CMK (cell line): ENCODE measurements at regions not wholly inside any gene's neighbourhood (a gene's known extent, or its start where the extent isn't known, plus 50 kb on each side); places are given as distances from the start of the nearest gene placed in this dataset.
"Not testable (repeated sequence)": the region's sequence is repeated elsewhere in the genome, so short reads cannot be mapped to it uniquely, and the experiment has no call there.

ENCODE experiments used
- DNase-seq: peaks from one replicate; pipeline ENCODE4 v3.0.0-alpha.2; 2010; ENCODE audit warnings: low read depth

- no peak for DNase-seq
Measured at GRCh38 chr13:69264362-69265334, 843.0 kb upstream of the ATXN8OS start.

GRCh38 chr13:69243366-69243765 is 864.3 kb upstream of the ATXN8OS start:
- DNase-seq, result no peak

- no peak for DNase-seq
Measured at GRCh38 chr13:69234171-69234570, 873.5 kb upstream of the ATXN8OS start.

GRCh38 chr13:69226427-69226826 is 881.2 kb upstream of the ATXN8OS start:
- DNase-seq, result no peak

- DNase-seq, result not testable (repeated sequence)
Measured at GRCh38 chr13:69221633-69222498, 885.8 kb upstream of the ATXN8OS start.

GRCh38 chr13:69213396-69213795 is 894.2 kb upstream of the ATXN8OS start:
- no peak for DNase-seq

- no peak for DNase-seq
Measured at GRCh38 chr13:69204620-69205019, 903.0 kb upstream of the ATXN8OS start.

- no peak for DNase-seq
Measured at GRCh38 chr13:69202996-69203395, 904.6 kb upstream of the ATXN8OS start.

- DNase-seq, result no peak
Measured at GRCh38 chr13:69199664-69200063, 908.0 kb upstream of the ATXN8OS start.

GRCh38 chr13:69198706-69199105 is 908.9 kb upstream of the ATXN8OS start:
- no peak for DNase-seq

GRCh38 chr13:69194130-69194529 is 913.5 kb upstream of the ATXN8OS start:
- DNase-seq, result no peak

GRCh38 chr13:69180034-69180433 is 927.6 kb upstream of the ATXN8OS start:
- no peak for DNase-seq

- no peak for DNase-seq
Measured at GRCh38 chr13:69178000-69178399, 929.6 kb upstream of the ATXN8OS start.

GRCh38 chr13:69168436-69168835 is 939.2 kb upstream of the ATXN8OS start:
- DNase-seq, result no peak

GRCh38 chr13:69155136-69155535 is 952.5 kb upstream of the ATXN8OS start:
- no peak for DNase-seq

- DNase-seq, result no peak
Measured at GRCh38 chr13:69142101-69142500, 965.5 kb upstream of the ATXN8OS start.

GRCh38 chr13:69124996-69125395 is 982.6 kb upstream of the ATXN8OS start:
- no peak for DNase-seq

GRCh38 chr13:69109891-69110525 is 997.6 kb upstream of the ATXN8OS start:
- DNase-seq, result no peak

- no peak for DNase-seq
Measured at GRCh38 chr13:69108486-69108885, 999.1 kb upstream of the ATXN8OS start.

- DNase-seq, result no peak
Measured at GRCh38 chr13:69107436-69107835, 1000.2 kb upstream of the ATXN8OS start.

GRCh38 chr13:69101841-69102240 is 1005.8 kb upstream of the ATXN8OS start:
- DNase-seq, result no peak

- DNase-seq, result no peak
Measured at GRCh38 chr13:69094485-69094884, 1013.1 kb upstream of the ATXN8OS start.
